HEK293 (cell line): ENCODE measurements at regions not wholly inside any gene's neighbourhood (a gene's known extent, or its start where the extent isn't known, plus 50 kb on each side); places are given as distances from the start of the nearest gene placed in this dataset.

ENCODE experiments used
- CTCF ChIA-PET: fragments of 350-600 bp; formaldehyde crosslinking; extraction: SDS; loops from one replicate; lab custom pipeline; 2021; ENCODE audit warnings: antibody characterized with exemption; lab: Yijun Ruan, JAX
- POLR2A ChIA-PET: fragments of 300-600 bp; formaldehyde crosslinking; extraction: SDS; loops from one replicate; lab custom pipeline; 2020; ENCODE audit warnings: antibody characterized with exemption, inconsistent platforms; lab: Yijun Ruan, JAX
- H3K27ac ChIP-seq: fragments of 200-500 bp; sonication (Bioruptor generic); 2 replicates; pipeline ENCODE4 v1.5.1; 2014; ENCODE audit warnings: low read depth, low read length, control low read depth, inconsistent platforms; ENCODE audit errors: extremely low read depth
- H3K36me3 ChIP-seq, 2 experiments: fragments of 200-500 bp in 1 of 2; sonication (Bioruptor generic) in 1 of 2; 1 replicate in 1 of 2; 2 replicates in 1 of 2; pipeline ENCODE4 v1.5.1; 2014 to 2017; ENCODE audit warnings: inconsistent platforms in 2 of 2, low read length in 2 of 2; ENCODE audit not compliant: control insufficient read depth in 2 of 2, insufficient read depth in 1 of 2
- H3K4me1 ChIP-seq: fragments of 200-500 bp; sonication (Bioruptor generic); 2 replicates; pipeline ENCODE4 v1.5.1; 2014; ENCODE audit warnings: mild to moderate bottlenecking, low read length, inconsistent platforms; ENCODE audit not compliant: control insufficient read depth, insufficient read depth
- H3K4me3 ChIP-seq: 2 replicates; pipeline ENCODE4 v1.5.1; 2011; ENCODE audit warnings: low read depth, mild to moderate bottlenecking, control low read depth, low read length, moderate library complexity
- H3K9me3 ChIP-seq: fragments of 200-500 bp; sonication (Bioruptor generic); 2 replicates; pipeline ENCODE4 v1.5.1; 2014; ENCODE audit warnings: low read depth, low read length, inconsistent platforms; ENCODE audit not compliant: control insufficient read depth, insufficient read depth
- BCL11A ChIP-seq: fragments of 450-650 bp; formaldehyde crosslinking; IDR thresholded peaks from 2 replicates; pipeline ENCODE4 v1.5.1; 2016; ENCODE audit warnings: low read depth, missing biosample characterization, missing genetic modification characterization
- FEZF1 ChIP-seq: fragments of 450-650 bp; formaldehyde crosslinking; IDR thresholded peaks from 2 replicates; pipeline ENCODE4 v1.5.1; 2016; ENCODE audit warnings: missing biosample characterization, missing genetic modification characterization
- GLIS1 ChIP-seq: fragments of 450-650 bp; formaldehyde crosslinking; IDR thresholded peaks from 2 replicates; pipeline ENCODE4 v1.5.1; 2016; ENCODE audit warnings: missing biosample characterization, missing genetic modification characterization
- KLF10 ChIP-seq: fragments of 450-650 bp; IDR thresholded peaks from 2 replicates; pipeline ENCODE4 v1.5.1; 2018; ENCODE audit warnings: missing biosample characterization, mild to moderate bottlenecking, missing genetic modification characterization
- KLF8 ChIP-seq: fragments of 450-650 bp; formaldehyde crosslinking; IDR thresholded peaks from 2 replicates; pipeline ENCODE4 v1.5.1; 2016; ENCODE audit warnings: missing biosample characterization, missing genetic modification characterization
- OVOL3 ChIP-seq: fragments of 450-650 bp; formaldehyde crosslinking; IDR thresholded peaks from 2 replicates; pipeline ENCODE4 v1.5.1; 2016; ENCODE audit warnings: missing biosample characterization, missing genetic modification characterization
- SP2 ChIP-seq: fragments of 450-650 bp; formaldehyde crosslinking; IDR thresholded peaks from 2 replicates; pipeline ENCODE4 v1.5.1; 2016; ENCODE audit warnings: missing biosample characterization, missing genetic modification characterization
- ZBTB8A ChIP-seq: fragments of 450-650 bp; formaldehyde crosslinking; IDR thresholded peaks from 2 replicates; pipeline ENCODE4 v1.5.1; 2016; ENCODE audit warnings: missing biosample characterization, missing genetic modification characterization
- ZIC2 ChIP-seq: fragments of 450-650 bp; formaldehyde crosslinking; IDR thresholded peaks from 2 replicates; pipeline ENCODE4 v1.5.1; 2016; ENCODE audit warnings: missing biosample characterization, missing genetic modification characterization
- ZNF2 ChIP-seq: fragments of 450-650 bp; formaldehyde crosslinking; IDR thresholded peaks from 2 replicates; pipeline ENCODE4 v1.5.1; 2016; ENCODE audit warnings: missing biosample characterization, missing genetic modification characterization
- ZNF274 ChIP-seq, 2 experiments: fragments of 200-500 bp in 1 of 2; fragments of 450-650 bp in 1 of 2; sonication (Bioruptor generic) in 1 of 2; formaldehyde crosslinking in 1 of 2; IDR thresholded peaks; 2 replicates each; pipeline versions ENCODE4 v1.5.1 to v1.6.1; 2014 to 2016; ENCODE audit warnings: borderline replicate concordance in 1 of 2, inconsistent platforms in 1 of 2, low read length in 1 of 2, missing biosample characterization in 1 of 2, missing genetic modification characterization in 1 of 2
- ZNF311 ChIP-seq: fragments of 450-650 bp; formaldehyde crosslinking; IDR thresholded peaks from 2 replicates; pipeline ENCODE4 v1.5.1; 2017; ENCODE audit warnings: missing biosample characterization, missing genetic modification characterization, borderline replicate concordance
- ZNF404 ChIP-seq: fragments of 450-650 bp; formaldehyde crosslinking; IDR thresholded peaks from 2 replicates; pipeline ENCODE4 v1.5.1; 2017; ENCODE audit warnings: missing biosample characterization, missing genetic modification characterization
- ZNF510 ChIP-seq: fragments of 450-650 bp; formaldehyde crosslinking; IDR thresholded peaks from 2 replicates; pipeline ENCODE4 v1.5.1; 2018; ENCODE audit warnings: mild to moderate bottlenecking, missing genetic modification characterization, missing biosample characterization; ENCODE audit not compliant: insufficient replicate concordance
- ZNF558 ChIP-seq: fragments of 450-650 bp; formaldehyde crosslinking; IDR thresholded peaks from 2 replicates; pipeline ENCODE4 v1.5.1; 2016; ENCODE audit warnings: missing biosample characterization, missing genetic modification characterization
- ZNF704 ChIP-seq: fragments of 450-650 bp; formaldehyde crosslinking; IDR thresholded peaks from 2 replicates; pipeline ENCODE4 v1.5.1; 2016; ENCODE audit warnings: missing biosample characterization, missing genetic modification characterization
- ZNF792 ChIP-seq: fragments of 450-650 bp; formaldehyde crosslinking; IDR thresholded peaks from 2 replicates; pipeline ENCODE4 v1.5.1; 2016; ENCODE audit warnings: missing biosample characterization, missing genetic modification characterization
- TF ChIP-seq, protein P1 (sequence below): sonication (generic); formaldehyde crosslinking; IDR thresholded peaks from 2 replicates; pipeline ENCODE4 v1.8.1; 2022; ENCODE audit warnings: mild to moderate bottlenecking, moderate library complexity, missing genetic modification reagents
- TF ChIP-seq, protein P2 (sequence below): fragments of 450-650 bp; formaldehyde crosslinking; IDR thresholded peaks from 2 replicates; pipeline ENCODE4 v1.5.1; 2016; ENCODE audit warnings: missing biosample characterization, missing genetic modification characterization

GRCh38 chr18:37720663-37721062 is 155.1 kb upstream of the CELF4 start:
- TF ChIP-seq, protein P1, sequence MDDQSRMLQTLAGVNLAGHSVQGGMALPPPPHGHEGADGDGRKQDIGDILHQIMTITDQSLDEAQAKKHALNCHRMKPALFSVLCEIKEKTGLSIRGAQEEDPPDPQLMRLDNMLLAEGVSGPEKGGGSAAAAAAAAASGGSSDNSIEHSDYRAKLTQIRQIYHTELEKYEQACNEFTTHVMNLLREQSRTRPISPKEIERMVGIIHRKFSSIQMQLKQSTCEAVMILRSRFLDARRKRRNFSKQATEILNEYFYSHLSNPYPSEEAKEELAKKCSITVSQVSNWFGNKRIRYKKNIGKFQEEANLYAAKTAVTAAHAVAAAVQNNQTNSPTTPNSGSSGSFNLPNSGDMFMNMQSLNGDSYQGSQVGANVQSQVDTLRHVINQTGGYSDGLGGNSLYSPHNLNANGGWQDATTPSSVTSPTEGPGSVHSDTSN (CRISPR knock-in tag), result no peak
- TF ChIP-seq ZNF2 (no peak), ZIC2 (tag by site-specific recombination) (no peak), ZNF311 (tag by site-specific recombination) (no peak)
- TF ChIP-seq, all 188 proteins: peak for 0
- CTCF ChIA-PET, result no interaction called here
- Histone ChIP-seq H3K36me3 (no peaks in the 10 kb centered on the region), H3K27ac (no peak overlapping the region), H3K4me3 (no peak overlapping the region), H3K9me3 (no peaks in the 10 kb centered on the region), H3K4me1 (no peaks in the 10 kb centered on the region)
- POLR2A ChIA-PET, result no interaction called here

DNA sequence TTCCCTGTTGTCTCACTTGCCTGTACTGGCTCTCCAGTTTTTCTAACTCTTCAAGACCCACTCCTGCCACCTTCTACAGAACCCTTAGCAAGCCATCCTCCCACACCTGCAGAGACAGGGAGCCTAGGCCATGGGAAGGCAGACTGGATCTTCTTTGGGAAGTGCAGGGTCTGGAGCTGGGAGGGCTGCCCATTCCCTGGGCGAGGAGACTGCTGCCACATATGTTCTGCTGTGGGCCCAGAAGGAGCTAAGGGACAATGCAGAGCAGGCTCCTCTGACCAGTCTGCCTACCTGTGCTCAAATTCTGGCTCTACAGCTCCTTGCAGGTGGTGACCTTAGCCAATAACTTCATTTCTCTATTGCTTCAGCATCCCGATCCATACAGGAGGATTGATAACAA is 152.1 kb upstream of the CELF4 start:
- no peaks in the 10 kb centered on the region for H3K36me3 ChIP-seq
- TF ChIP-seq ZBTB8A (tag by site-specific recombination) (no peak), KLF10 (tag by site-specific recombination) (no peak), FEZF1 (tag by site-specific recombination) (no peak), GLIS1 (tag by site-specific recombination) (no peak), ZNF510 (tag by site-specific recombination) (no peak), ZNF274 (IDR thresholded peaks at IDR 0.05; ENCODE audit: low read length) (no peak), ZNF274 (tag by site-specific recombination; IDR thresholded peaks at IDR 0.05; ENCODE audit: borderline replicate concordance) (no peak), SP2 (tag by site-specific recombination) (no peak), ZNF704 (tag by site-specific recombination) (no peak), BCL11A (tag by site-specific recombination) (no peak), ZNF792 (tag by site-specific recombination) (no peak), KLF8 (no peak)
- CTCF ChIA-PET, result no interaction called here
- no peak overlapping the region for H3K27ac ChIP-seq
- no peaks in the 10 kb centered on the region for H3K4me1 ChIP-seq
- POLR2A ChIA-PET, result no interaction called here
- H3K4me3 ChIP-seq, result no peak overlapping the region
- no peaks in the 10 kb centered on the region for H3K9me3 ChIP-seq

DNA sequence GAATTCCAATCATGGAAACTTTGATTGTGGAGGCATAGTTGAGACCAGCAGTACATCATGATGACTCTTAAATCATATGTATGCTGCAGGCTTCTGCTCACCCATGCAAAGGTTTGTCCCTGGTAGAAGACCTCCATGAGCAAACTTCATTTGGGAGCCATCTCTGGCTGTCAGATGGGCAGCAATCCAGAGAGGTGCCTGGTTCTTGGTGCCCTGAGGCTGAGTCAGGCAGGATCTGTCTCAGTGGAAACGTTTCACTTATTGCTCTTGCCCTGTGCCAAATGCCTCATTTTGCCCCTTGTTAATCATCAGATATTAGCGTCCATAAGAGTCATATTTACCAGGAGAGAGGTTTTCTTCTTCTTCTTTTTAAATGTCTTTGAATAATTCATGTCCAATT is 151.5 kb upstream of the CELF4 start:
- no peaks in the 10 kb centered on the region for H3K9me3 ChIP-seq
- ChIA-PET CTCF (no interaction called here), POLR2A (no interaction called here)
- H3K36me3 ChIP-seq, result no peaks in the 10 kb centered on the region
- H3K4me1 ChIP-seq, result no peaks in the 10 kb centered on the region
- TF ChIP-seq OVOL3 (tag by site-specific recombination) (no peak), ZNF404 (tag by site-specific recombination) (no peak), BCL11A (tag by site-specific recombination) (no peak), ZNF558 (no peak)
- TF ChIP-seq, protein P2, sequence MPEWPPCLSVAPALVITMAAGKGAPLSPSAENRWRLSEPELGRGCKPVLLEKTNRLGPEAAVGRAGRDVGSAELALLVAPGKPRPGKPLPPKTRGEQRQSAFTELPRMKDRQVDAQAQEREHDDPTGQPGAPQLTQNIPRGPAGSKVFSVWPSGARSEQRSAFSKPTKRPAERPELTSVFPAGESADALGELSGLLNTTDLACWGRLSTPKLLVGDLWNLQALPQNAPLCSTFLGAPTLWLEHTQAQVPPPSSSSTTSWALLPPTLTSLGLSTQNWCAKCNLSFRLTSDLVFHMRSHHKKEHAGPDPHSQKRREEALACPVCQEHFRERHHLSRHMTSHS (tag by site-specific recombination), result no peak
- H3K27ac ChIP-seq, result no peak overlapping the region
- no peak overlapping the region for H3K4me3 ChIP-seq
